Ishikawa (cell line): ENCODE measurements at regions not wholly inside any gene's neighbourhood (a gene's known extent, or its start where the extent isn't known, plus 50 kb on each side); places are given as distances from the start of the nearest gene placed in this dataset.

Source experiments
- CEBPB ChIP-seq: IDR thresholded peaks from 2 replicates; pipeline ENCODE4 v1.6.1; 2012
- CREB1 ChIP-seq: IDR thresholded peaks from 2 replicates; pipeline ENCODE4 v1.6.1; 2012; ENCODE audit warnings: low read depth
- EGR1 ChIP-seq: IDR thresholded peaks from 2 replicates; pipeline ENCODE4 v1.6.1; 2012
- EP300 ChIP-seq: IDR thresholded peaks from 2 replicates; pipeline ENCODE4 v1.6.1; 2012; ENCODE audit warnings: borderline replicate concordance
- FOXM1 ChIP-seq: IDR thresholded peaks from 2 replicates; pipeline ENCODE4 v1.6.1; 2012; ENCODE audit warnings: low read depth, borderline replicate concordance
- NFIC ChIP-seq: IDR thresholded peaks from 2 replicates; pipeline ENCODE4 v1.6.1; 2012
- RAD21 ChIP-seq: IDR thresholded peaks from 2 replicates; pipeline ENCODE4 v1.6.1; 2012; ENCODE audit warnings: low read depth
- TAF1 ChIP-seq: IDR thresholded peaks from 2 replicates; pipeline ENCODE4 v1.6.1; 2012; ENCODE audit warnings: low read depth, mild to moderate bottlenecking
- TCF12 ChIP-seq: IDR thresholded peaks from 2 replicates; pipeline ENCODE4 v1.6.1; 2012; ENCODE audit warnings: low read depth
- TEAD4 ChIP-seq: IDR thresholded peaks from 2 replicates; pipeline ENCODE4 v1.6.1; 2012
- YY1 ChIP-seq: IDR thresholded peaks from 2 replicates; pipeline ENCODE4 v1.6.1; 2012; ENCODE audit warnings: low read depth
- ZBTB7A ChIP-seq: IDR thresholded peaks from 2 replicates; pipeline ENCODE4 v1.6.1; 2012; ENCODE audit warnings: low read depth
- TF ChIP-seq, protein P1 (sequence below): IDR thresholded peaks from 2 replicates; pipeline ENCODE4 v1.6.1; 2012
- TF ChIP-seq, protein P2 (sequence below): IDR thresholded peaks from 2 replicates; pipeline ENCODE4 v1.6.1; 2012
- TF ChIP-seq, protein P3 (sequence below): IDR thresholded peaks from 2 replicates; pipeline ENCODE4 v1.6.1; 2012; ENCODE audit warnings: low read depth, mild to moderate bottlenecking

DNA sequence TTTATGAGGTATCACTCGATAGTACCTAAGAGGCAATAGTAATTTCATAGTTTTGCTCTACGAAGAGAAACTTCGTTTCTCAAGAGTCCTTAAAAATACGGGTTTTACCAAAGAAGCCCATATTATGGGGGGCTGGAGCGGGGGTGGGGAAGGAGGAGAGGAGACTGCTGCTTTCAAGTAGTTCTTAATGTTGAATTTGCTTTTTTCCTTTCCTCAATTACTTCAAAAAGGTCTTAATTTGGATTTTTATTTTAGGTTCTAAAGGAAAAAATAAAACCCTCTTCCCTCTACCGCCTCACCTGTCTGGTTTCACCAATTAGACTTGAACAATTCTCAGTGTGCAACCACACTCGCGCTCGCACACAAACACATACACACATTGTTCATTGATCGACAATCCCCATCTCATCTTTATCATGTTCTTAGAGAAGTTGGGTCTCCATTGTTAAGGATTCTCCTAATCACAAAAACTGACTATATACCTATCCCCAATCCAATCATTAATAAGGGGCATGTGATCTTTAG, 97.2 kb downstream of the HFE start:
- TF ChIP-seq NFIC (no peak), CEBPB (no peak), YY1 (no peak), CREB1 (no peak), RAD21 (no peak), ZBTB7A (no peak), TEAD4 (no peak), EGR1 (no peak), EP300 (no peak), TCF12 (no peak), FOXM1 (no peak)
- TF ChIP-seq, protein P1, sequence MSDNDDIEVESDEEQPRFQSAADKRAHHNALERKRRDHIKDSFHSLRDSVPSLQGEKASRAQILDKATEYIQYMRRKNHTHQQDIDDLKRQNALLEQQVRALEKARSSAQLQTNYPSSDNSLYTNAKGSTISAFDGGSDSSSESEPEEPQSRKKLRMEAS = no peak
- TF ChIP-seq, protein P2, sequence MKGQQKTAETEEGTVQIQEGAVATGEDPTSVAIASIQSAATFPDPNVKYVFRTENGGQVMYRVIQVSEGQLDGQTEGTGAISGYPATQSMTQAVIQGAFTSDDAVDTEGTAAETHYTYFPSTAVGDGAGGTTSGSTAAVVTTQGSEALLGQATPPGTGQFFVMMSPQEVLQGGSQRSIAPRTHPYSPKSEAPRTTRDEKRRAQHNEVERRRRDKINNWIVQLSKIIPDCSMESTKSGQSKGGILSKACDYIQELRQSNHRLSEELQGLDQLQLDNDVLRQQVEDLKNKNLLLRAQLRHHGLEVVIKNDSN = no peak
- TF ChIP-seq, protein P3, sequence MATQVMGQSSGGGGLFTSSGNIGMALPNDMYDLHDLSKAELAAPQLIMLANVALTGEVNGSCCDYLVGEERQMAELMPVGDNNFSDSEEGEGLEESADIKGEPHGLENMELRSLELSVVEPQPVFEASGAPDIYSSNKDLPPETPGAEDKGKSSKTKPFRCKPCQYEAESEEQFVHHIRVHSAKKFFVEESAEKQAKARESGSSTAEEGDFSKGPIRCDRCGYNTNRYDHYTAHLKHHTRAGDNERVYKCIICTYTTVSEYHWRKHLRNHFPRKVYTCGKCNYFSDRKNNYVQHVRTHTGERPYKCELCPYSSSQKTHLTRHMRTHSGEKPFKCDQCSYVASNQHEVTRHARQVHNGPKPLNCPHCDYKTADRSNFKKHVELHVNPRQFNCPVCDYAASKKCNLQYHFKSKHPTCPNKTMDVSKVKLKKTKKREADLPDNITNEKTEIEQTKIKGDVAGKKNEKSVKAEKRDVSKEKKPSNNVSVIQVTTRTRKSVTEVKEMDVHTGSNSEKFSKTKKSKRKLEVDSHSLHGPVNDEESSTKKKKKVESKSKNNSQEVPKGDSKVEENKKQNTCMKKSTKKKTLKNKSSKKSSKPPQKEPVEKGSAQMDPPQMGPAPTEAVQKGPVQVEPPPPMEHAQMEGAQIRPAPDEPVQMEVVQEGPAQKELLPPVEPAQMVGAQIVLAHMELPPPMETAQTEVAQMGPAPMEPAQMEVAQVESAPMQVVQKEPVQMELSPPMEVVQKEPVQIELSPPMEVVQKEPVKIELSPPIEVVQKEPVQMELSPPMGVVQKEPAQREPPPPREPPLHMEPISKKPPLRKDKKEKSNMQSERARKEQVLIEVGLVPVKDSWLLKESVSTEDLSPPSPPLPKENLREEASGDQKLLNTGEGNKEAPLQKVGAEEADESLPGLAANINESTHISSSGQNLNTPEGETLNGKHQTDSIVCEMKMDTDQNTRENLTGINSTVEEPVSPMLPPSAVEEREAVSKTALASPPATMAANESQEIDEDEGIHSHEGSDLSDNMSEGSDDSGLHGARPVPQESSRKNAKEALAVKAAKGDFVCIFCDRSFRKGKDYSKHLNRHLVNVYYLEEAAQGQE = no peak

DNA sequence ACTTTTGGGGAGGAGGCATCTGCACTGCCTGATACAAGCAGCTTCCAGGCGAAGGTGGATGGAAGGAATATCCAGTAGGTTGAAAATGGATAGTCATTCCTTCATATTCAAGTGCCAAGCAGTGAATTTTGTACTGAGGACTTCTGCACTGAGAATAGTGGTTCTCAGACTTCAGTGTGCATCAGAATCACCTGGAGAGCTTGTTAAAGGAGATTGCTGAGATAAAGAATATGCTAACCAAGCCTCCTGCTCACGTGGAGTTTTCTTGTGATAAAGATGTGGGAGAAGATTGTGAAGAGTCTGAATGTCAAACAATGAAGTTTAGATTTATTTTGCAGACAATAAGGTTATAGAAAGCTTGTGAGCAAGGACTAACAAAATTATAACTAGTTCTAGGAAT, 97.8 kb downstream of the HFE start:
- TF ChIP-seq TCF12 (no peak), EGR1 (no peak), NFIC (no peak), TAF1 (no peak), CEBPB (no peak), RAD21 (no peak), TEAD4 (no peak), YY1 (no peak)
- TF ChIP-seq, protein P1 = no peak

DNA sequence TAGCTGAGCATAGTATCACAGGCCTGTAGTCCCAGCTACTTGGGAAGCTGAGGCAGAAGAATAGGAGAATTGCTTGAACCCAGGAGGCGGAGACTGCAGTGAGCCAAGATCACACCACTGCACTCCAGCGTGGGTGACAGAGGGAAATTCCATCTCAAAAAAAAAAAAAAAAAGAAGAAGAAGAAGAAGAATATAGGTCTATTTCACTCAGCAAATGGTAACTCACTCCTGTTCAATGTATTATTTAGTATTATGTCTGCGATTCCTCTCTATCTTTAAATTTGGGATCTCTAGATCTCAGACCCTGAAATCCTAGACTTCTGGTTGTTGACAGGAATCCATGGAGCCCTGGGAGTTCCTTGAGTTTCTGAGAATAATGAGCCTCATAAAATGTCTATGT, 98.6 kb downstream of the HFE start:
- TF ChIP-seq RAD21 = no peak
- TF ChIP-seq NFIC = no peak
- TF ChIP-seq YY1 = no peak
- TF ChIP-seq TAF1 = no peak
- TF ChIP-seq EGR1 = no peak
- TF ChIP-seq, protein P3 = no peak
- no peak for TF ChIP-seq EP300
- TF ChIP-seq, protein P2 = no peak
- no peak for TF ChIP-seq FOXM1
- no peak for TF ChIP-seq CEBPB
- TF ChIP-seq, protein P1 = no peak
- TF ChIP-seq TEAD4 = no peak
- TF ChIP-seq TCF12 = no peak
- no peak for TF ChIP-seq CREB1
- no peak for TF ChIP-seq ZBTB7A

DNA sequence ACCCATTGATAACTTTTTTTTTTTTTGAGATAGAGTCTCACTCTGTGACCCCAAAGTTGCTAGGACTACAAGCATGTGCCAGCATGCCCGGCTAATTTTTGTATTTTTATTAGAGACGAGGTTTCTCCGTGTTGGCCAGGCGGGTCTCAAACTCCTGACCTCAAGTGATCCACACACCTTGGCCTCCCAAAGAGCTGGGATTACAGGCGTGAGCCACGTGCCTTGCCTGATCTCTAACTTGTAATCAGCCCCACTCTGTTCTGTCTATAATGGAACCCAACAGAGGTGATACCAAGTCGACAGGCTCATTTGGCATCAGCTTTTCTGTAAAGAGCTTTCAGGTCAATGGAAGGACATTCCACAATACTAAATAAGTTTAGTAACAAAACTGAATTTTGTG, 99.4 kb downstream of the HFE start:
- TF ChIP-seq, protein P2 = no peak
- TF ChIP-seq ZBTB7A = no peak
- no peak for TF ChIP-seq RAD21
- no peak for TF ChIP-seq TEAD4

DNA sequence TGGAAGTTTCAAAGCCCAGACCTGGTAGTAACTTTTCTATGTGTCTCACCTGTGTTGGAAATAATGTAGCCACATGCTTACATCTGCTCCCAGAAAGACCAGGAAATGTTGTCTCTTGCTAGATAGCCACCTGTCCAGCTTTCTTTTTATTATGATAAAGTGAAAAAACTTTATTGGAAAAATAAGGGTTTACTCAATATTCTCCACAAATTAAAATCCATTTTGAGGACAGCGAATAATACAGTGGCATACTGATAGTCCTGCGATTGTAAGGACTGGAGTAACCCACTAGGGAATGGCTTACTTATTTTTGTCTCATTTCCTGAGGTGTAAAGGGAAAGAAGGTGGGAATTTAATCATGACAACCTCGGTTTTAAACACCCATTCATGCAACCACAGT, 100.1 kb downstream of the HFE start:
- TF ChIP-seq ZBTB7A (no peak), YY1 (no peak), FOXM1 (no peak), RAD21 (no peak), TAF1 (no peak), TCF12 (no peak), CEBPB (no peak), NFIC (no peak), EP300 (no peak)
- TF ChIP-seq, protein P1 = no peak
- TF ChIP-seq, protein P3 = no peak
- TF ChIP-seq, protein P2 = no peak
